Activated CD4-positive, CD25-positive, alpha-beta regulatory T cell treated with anti-CD3 and anti-CD28 coated beads, Interleukin-2, amount 50 U/mL, for 16 hours (primary cell): ENCODE measurements at regions not wholly inside any gene's neighbourhood (a gene's known extent, or its start where the extent isn't known, plus 50 kb on each side); places are given as distances from the start of the nearest gene placed in this dataset.

Experiments
- DNase-seq: peaks from one replicate; pipeline ENCODE4 v3.0.0-alpha.2; 2020; ENCODE audit warnings: low read depth, low spot score

- DNase-seq = no peak
Observed at GRCh38 chr15:62607114-62607462, 435.5 kb upstream of the TPM1 start.

GRCh38 chr15:62607643-62608042, 434.9 kb upstream of the TPM1 start:
- no peak for DNase-seq

GRCh38 chr15:62608369-62608768, 434.2 kb upstream of the TPM1 start:
- no peak for DNase-seq

- no peak for DNase-seq
Observed at GRCh38 chr15:62610265-62610869, 432.2 kb upstream of the TPM1 start.

DNA sequence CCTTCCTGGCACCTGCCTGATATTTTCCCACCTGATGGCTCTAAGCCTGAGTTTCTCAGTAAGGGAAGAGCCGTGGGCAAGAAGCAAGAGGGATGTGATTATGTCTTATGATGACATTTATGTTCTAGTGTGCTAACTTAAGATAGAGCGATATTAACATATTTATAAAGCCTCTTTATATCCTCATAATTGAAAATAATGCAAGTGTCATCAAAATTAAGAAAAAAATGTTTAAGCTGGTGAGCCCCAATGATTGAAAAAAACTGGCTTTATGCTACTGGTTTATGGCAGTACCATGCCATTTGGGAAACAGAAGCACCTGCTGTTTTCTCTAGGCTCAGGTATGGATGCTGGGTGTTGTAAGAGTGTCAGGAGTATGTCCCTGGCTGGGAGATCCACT, 431.5 kb upstream of the TPM1 start:
- DNase-seq = no peak

GRCh38 chr15:62612183-62612733, 430.3 kb upstream of the TPM1 start:
- DNase-seq = no peak

- DNase-seq = no peak
Observed at GRCh38 chr15:62612771-62613170, 429.8 kb upstream of the TPM1 start.

- no peak for DNase-seq
Observed at GRCh38 chr15:62616746-62617145, 425.8 kb upstream of the TPM1 start.

GRCh38 chr15:62617741-62618140, 424.8 kb upstream of the TPM1 start:
- DNase-seq = no peak

- no peak for DNase-seq
Observed at GRCh38 chr15:62618432-62618831, 424.1 kb upstream of the TPM1 start.

DNA sequence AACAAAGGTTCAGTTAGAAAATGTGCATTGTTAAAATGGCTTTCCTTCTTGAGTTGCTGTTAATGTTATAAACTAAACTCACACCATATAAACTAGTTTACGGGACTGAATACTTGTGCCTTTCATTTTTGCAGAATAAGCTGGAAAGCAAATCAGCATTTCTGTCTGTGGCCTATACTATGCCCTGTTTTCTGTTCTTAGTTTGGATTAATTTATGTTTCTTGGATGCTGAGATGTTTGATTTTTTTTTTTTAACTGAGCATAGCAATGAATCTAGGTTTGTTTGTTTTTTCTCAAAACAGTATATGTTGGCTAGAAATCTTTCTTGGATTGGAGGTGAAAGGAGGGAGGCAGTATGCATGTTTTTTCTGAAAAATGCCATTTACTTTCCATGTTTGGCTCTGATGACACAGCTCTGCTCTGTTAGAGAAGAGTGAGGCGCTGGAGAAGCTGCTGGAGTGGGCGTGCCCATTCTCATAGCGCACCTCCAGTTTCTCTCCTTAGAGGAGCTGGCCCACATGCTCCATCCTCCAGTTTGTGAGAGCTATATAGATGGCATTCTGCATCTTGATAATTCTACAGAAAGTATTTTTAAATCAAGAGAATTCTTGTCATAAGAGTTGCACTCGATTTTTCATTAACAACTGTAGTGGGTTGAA, 423.6 kb upstream of the TPM1 start:
- DNase-seq = no peak

DNA sequence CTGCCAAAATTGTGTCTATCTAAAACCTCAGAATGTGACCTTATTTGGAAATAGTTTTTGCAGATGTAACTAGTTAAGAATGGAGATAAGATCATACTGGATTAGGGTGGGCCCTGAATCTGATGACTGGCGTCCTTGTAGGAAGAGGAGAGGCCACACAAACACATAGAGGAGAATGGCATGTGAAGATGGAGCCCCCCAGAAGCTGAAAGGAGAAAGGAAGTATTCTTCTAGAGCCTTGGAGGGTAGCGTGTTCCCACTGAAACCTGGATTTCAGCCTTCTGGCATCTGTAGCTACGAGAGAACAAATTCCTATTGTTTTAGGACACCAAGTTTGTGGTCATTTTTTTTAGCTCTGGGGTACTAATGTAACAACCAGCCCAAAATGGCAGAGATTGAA, 423.0 kb upstream of the TPM1 start:
- no peak for DNase-seq

DNA sequence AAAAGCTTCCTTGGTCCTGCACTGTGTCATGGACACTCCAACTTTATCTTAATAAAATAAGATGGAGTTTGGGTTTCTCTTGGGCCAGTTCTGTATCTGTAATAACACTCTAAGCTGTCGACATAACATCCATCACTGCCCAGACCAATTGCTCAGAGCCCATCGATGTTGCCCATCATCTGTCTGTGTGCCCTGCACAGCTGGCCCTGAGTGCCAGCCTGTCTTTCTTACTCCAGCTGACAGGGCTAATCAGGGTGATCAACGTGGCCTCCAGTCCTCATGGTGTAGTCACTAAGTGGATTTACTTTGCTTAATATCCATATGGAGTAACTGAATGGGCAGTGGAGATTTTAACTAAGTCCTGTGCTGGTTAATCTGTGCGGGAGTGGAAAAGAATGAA, 419.8 kb upstream of the TPM1 start:
- DNase-seq = no peak

DNA sequence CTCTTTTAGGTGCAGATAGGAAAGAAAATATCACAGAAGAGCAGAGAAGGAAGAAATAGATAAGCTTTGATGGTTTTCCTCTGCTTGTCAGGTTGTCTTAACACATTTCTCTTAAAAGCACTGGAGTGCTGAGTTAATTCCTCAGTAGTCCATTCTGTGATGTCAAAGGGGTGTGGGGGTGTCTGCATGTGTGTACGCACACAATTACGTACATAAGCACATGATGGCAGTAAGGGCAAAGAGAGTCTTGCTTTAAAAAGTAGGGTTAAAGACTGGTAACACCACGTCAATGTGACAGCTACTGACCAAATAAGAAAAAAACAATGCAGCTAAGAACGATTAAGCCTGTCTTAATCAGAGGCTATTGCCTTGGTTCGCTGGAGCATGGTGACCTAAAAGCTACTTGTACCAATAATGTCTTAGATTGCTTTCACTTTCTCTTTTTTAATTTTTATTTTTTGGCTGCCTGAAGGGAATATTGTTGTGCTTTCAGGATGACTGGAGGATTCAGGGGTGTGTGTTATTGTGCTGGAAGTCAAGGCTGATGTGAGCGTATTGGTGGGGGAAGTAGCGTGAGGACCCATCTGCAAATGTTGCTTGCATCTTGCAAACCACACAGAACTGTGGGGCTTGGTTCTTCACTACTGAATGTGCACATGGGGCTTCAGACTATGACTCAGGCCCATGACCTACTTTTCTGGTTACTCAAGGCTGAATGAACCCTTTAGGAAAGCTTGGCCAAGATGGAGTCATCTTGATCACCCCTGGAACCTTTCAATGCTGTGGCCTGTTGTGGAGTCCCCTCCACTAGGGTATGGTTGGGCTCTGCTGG, 417.8 kb upstream of the TPM1 start:
- no peak for DNase-seq

- no peak for DNase-seq
Observed at GRCh38 chr15:62625429-62626033, 417.0 kb upstream of the TPM1 start.

DNA sequence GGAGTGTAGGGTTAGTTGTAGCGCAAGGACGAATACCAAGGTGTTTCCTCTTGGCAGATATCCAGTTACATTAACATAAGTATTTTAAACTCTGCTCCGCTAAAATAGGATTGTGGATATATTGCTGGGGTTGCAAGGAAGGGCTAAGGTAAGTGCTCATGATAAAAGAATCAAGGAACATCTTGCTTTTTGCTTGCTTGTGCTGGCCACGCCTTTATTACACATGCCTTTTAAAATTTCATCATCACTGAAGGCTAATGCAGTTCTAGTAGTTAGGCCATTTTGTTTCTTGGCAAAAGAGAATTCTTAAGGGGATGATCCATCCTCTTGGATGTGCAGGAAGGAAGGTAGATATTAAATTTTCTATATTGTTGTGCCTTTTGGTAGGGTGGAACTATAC, 415.6 kb upstream of the TPM1 start:
- no peak for DNase-seq

DNA sequence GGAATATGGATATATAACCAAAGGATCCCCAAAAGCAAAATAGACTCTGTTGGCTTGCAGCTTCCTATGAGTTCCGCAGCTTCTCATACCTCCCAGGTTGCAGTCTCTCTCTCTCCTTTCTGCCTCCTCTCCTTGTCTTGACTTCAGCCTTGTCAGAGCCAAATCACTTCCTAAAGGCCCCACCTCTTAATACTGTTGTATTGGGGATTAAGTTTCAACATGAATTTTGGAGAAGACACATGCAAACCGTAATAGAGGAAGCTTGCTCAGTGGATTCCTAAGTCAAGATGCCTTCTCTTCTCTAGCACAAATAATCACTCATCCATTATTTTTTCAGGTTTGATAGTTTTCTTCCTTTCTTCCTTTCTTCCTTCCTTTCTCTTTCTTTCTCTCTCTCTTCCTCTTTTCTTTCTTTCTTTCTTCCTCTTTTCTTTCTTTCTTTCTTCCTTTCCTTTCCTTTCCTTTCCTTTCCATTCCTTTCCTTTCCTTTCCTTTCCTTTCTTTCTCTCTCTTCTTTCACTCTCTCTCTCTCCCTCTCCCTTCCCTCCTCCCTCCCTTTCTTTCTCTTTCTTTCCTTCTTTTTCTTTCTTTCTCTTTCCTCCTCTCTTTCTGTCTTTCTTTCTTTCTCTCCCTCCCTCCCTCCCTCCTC, 411.3 kb upstream of the TPM1 start:
- no peak for DNase-seq

GRCh38 chr15:62636823-62637573, 405.5 kb upstream of the TPM1 start:
- no peak for DNase-seq

- DNase-seq = no peak
Observed at GRCh38 chr15:62637574-62637897, 405.0 kb upstream of the TPM1 start.

DNA sequence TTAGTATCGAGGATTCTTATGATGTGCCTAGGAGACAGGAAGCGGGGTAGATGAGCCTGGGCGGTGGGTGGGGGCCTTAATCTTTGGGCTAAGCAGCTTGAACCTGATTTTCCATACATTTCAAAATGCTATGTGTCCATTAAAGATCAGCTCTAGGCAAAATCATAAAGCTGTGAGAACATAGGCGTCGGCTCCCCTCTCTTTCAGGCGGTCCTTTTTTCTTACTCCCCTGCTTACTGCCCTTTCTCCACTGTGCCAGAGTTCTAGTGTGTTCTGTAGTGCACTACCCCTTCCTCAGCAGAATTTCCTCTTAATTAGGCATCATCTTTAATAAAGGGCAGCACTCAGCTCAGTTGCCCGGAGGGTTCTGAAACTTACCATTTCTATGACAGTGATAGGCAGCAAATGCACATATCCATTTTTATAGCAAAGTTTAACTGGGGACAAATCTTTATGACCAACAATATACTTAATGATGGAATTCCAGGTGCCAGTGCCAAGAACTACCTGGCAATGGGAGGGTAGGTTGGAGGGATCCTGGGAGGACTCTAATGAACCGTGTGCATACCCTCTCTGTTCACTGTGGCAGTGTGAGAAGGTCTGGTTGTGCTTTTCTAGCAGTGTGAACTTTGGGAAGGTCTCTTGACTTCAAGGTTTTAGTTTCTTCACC, 404.5 kb upstream of the TPM1 start:
- no peak for DNase-seq

DNA sequence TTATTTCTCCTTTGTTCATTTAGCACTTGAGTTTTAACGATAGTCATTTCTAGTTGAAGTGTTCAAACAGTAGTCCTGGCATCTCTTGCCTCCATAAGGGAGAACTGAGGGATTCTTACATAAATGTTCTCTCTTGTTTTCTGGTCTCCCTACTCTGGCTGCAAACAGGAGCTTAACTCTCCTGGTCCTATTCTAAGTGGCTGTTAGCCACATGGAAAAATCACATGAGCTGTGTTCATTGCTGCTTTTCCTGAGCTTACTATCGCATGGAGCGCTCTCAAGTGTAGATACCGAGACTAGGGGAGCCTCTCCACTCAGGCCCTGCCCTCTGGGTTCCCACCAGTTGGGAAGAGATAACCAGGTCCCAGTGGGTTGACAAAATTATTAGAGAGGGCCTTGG, 403.1 kb upstream of the TPM1 start:
- no peak for DNase-seq
